PC-9 (cell line): ENCODE measurements at regions not wholly inside any gene's neighbourhood (a gene's known extent, or its start where the extent isn't known, plus 50 kb on each side); places are given as distances from the start of the nearest gene placed in this dataset.

Source experiments
- BruUV-seq: library from RNA; stranded (reverse); fragments of 400-500 nt; replicated peaks from 2 replicates; lab custom pipeline; 2021; lab: Mats Ljungman, UMichigan
- CTCF ChIA-PET: fragments of 300-600 bp; sonication (Branson Sonifier 250); formaldehyde crosslinking; loops from one replicate; lab custom pipeline; 2022; ENCODE audit warnings: antibody characterized with exemption; lab: Charles Lee
- POLR2A ChIA-PET: fragments of 300-600 bp; sonication (Branson Sonifier 250); formaldehyde crosslinking; loops from one replicate; lab custom pipeline; 2022; ENCODE audit warnings: antibody characterized with exemption; ENCODE audit not compliant: unreplicated experiment; lab: Charles Lee
- DNase-seq, 2 experiments: peaks; one replicate each; pipeline versions ENCODE4 v3.0.0 to v3.0.0-alpha.2; 2015 to 2022; ENCODE audit warnings: mixed read lengths in 1 of 2
- H2AFZ ChIP-seq: fragments of 200-600 bp; sonication (generic); 2 replicates; pipeline ENCODE4 v1.8.1; 2017; ENCODE audit warnings: antibody characterized with exemption
- H3F3A ChIP-seq: fragments of 200-600 bp; sonication (generic); 2 replicates; pipeline ENCODE4 v1.8.1; 2017; ENCODE audit warnings: antibody characterized with exemption, mild to moderate bottlenecking, low read depth; ENCODE audit not compliant: insufficient read depth
- H3K27ac ChIP-seq: fragments of 200-600 bp; sonication (generic); 2 replicates; pipeline ENCODE4 v1.6.1; 2016; ENCODE audit warnings: mixed run types
- H3K27me3 ChIP-seq: fragments of 200-600 bp; sonication (generic); 2 replicates; pipeline ENCODE4 v1.6.1; 2016; ENCODE audit warnings: low read depth, mixed run types; ENCODE audit not compliant: insufficient read depth
- H3K36me3 ChIP-seq: fragments of 200-600 bp; sonication (generic); 2 replicates; pipeline ENCODE4 v1.6.1; 2016; ENCODE audit warnings: low read depth, mixed run types
- H3K4me1 ChIP-seq: fragments of 200-600 bp; sonication (generic); replicated peaks from 2 replicates; pipeline ENCODE4 v1.6.1; 2016; ENCODE audit warnings: mixed run types; ENCODE audit not compliant: insufficient read depth
- H3K4me2 ChIP-seq: fragments of 200-600 bp; sonication (generic); 2 replicates; pipeline ENCODE4 v1.6.1; 2017; ENCODE audit warnings: mixed run types
- H3K4me3 ChIP-seq: fragments of 200-600 bp; sonication (generic); 2 replicates; pipeline ENCODE4 v1.6.1; 2016; ENCODE audit warnings: mixed run types
- H3K79me2 ChIP-seq: fragments of 200-600 bp; sonication (generic); 2 replicates; pipeline ENCODE4 v1.6.1; 2017; ENCODE audit warnings: low read depth, mixed run types
- H3K9me2 ChIP-seq: fragments of 200-600 bp; sonication (generic); 2 replicates; pipeline ENCODE4 v1.8.1; 2017; ENCODE audit warnings: mild to moderate bottlenecking; ENCODE audit not compliant: insufficient read depth
- H3K9me3 ChIP-seq: fragments of 200-600 bp; sonication (generic); 2 replicates; pipeline ENCODE4 v1.8.1; 2016; ENCODE audit warnings: low read depth; ENCODE audit not compliant: insufficient read depth
- H4K20me1 ChIP-seq: fragments of 200-600 bp; sonication (generic); 2 replicates; pipeline ENCODE4 v1.8.1; 2017; ENCODE audit not compliant: insufficient read depth
- CTCF ChIP-seq: fragments of 200-600 bp; sonication (generic); conservative IDR thresholded peaks from 2 replicates; pipeline ENCODE4 v1.6.1; 2017; ENCODE audit warnings: mixed run types, antibody characterized with exemption, mild to moderate bottlenecking, moderate library complexity
- EZH2 ChIP-seq: fragments of 200-600 bp; sonication (generic); IDR thresholded peaks from 2 replicates; pipeline ENCODE4 v1.8.0; 2017; ENCODE audit warnings: antibody characterized with exemption, low read depth
- intact Hi-C: fragments of 100-400 bp; cut with micrococcal nuclease; formaldehyde crosslinking; loops from one replicate; pipeline ENCODE4 v1.10.0; 2022; ENCODE audit not compliant: unreplicated experiment

DNA sequence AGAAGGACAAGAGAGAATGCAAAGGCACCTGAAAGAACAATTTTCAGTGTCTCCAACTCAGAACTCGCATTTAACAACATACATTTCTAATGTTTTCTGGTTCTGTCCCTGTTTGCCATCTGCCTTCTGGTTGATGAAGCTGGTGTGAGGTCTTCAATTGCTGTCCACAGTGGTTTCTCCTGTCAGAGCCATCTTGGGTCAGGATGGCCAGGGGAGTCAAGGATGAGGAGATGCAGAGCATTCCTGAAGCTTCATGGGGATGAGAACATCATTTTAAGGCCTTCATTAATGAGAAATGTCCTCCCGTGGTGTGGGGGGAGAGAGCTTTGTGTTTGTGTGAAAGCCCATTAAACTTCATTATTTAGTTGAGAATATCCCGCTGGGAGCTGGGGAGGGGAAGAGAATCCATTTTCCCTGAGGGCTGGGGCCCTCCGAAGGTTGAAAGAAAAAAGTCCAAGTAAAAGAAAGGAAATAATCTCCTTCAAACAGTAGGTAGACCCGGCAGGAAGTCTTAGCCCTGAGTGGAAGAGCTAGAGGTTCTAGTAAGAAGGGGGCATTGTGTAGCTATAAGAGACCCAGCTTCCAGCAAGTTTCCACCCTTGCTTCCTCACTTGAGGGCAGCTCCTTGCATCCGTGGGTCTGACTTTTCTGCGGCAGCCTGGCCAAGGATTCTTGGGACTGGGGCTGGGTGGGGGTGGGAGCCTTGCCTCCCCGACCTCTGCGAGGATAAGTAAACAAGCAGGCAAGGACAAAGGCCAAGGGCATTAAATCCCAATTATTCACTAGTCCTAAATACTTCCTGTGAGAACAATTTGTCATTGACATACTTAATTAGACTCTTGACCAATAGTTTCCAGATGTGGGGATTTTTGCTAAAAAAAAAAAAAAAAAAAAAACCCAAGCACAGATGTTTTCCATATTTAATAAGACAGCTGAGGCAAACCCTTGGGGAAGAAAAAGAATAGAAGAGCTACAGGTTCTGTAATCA lies 119.2 kb downstream of the MSX2 start:
- H3K4me1 ChIP-seq = no peaks in the 10 kb centered on the region
- no peak overlapping the region for H3K27ac ChIP-seq
- H3K79me2 ChIP-seq = no peaks in the 10 kb centered on the region
- no TSS peak for BruUV-seq
- ChIA-PET CTCF (no interaction called here), POLR2A (no interaction called here)
- H2AFZ ChIP-seq = no peak overlapping the region
- H3K36me3 ChIP-seq = no peaks in the 10 kb centered on the region
- no peaks in the 10 kb centered on the region for H4K20me1 ChIP-seq
- no peak overlapping the region for H3K4me3 ChIP-seq
- peaks cover 33% of the 10 kb centered on the region for H3K27me3 ChIP-seq
- no peak overlapping the region for H3K4me2 ChIP-seq
- H3K9me2 ChIP-seq = no peaks in the 10 kb centered on the region
- TF ChIP-seq EZH2 (no peak), CTCF (no peak)
- no peak for DNase-seq
- H3K9me3 ChIP-seq = no peaks in the 10 kb centered on the region
- H3F3A ChIP-seq = no peaks in the 10 kb centered on the region
- intact Hi-C loops = no loop called here

DNA sequence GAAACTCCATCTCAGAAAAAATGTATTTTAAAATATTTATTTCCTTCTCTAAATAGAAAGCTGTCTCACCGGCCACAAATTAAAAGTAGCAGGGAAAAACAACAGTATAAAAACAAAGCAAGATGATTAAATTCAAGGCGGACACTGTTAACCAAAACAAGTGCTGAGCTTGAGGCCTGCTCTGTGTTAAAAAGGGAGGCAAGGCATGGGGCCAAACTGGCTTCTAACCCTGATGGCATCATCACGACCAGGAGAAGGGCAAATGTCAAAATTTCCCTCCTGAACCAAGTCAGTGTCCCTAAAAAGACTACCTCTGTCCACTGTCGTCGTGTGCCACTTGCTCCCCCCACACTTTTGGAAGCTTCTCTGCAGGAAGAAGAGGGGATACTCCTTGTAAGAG lies 116.1 kb downstream of the MSX2 start:
- Histone ChIP-seq H3K36me3 (no peaks in the 10 kb centered on the region), H3F3A (no peaks in the 10 kb centered on the region), H3K9me2 (no peaks in the 10 kb centered on the region), H3K79me2 (no peaks in the 10 kb centered on the region), H3K4me2 (no peak overlapping the region), H3K4me1 (no peaks in the 10 kb centered on the region), H3K4me3 (no peak overlapping the region), H3K9me3 (no peaks in the 10 kb centered on the region), H3K27me3 (peaks cover 15% of the 10 kb centered on the region; the same call in 1 of the 2 replicates), H3K27ac (no peak overlapping the region), H4K20me1 (no peaks in the 10 kb centered on the region), H2AFZ (no peak overlapping the region)
- intact Hi-C loops = no loop called here
- POLR2A ChIA-PET = no interaction called here
- DNase-seq = no peak
- CTCF ChIA-PET = no interaction called here
- TF ChIP-seq EZH2 (no peak), CTCF (no peak)
- BruUV-seq = no TSS peak

DNA sequence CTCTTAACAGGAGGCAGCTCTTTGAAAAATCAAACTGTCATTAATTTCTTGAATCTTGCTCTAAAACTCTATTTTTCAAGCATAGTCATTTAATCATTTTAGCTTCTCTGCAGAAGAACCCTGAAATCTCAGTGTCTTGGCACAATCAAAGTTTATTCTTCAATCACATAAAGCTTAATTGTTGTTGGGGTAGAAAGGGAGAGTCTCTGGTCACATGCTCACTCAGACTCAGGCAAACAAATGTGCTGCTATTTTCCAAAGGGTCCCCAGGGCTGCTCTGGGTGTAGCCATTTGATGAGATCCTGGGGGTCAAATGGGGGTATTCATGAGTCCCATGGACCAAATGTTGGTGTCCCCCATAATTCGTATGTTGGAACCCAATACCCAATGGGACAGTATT lies 114.8 kb downstream of the MSX2 start:
- ChIA-PET CTCF (no interaction called here), POLR2A (no interaction called here)
- TF ChIP-seq EZH2 (no peak), CTCF (no peak)
- Histone ChIP-seq H3K4me2 (no peak overlapping the region), H3K27ac (no peak overlapping the region), H3K4me1 (no peaks in the 10 kb centered on the region), H3K36me3 (no peaks in the 10 kb centered on the region), H3K4me3 (no peak overlapping the region), H3K79me2 (no peaks in the 10 kb centered on the region), H3K27me3 (peaks cover 5% of the 10 kb centered on the region; the same call in 1 of the 2 replicates), H4K20me1 (no peaks in the 10 kb centered on the region), H3K9me2 (no peaks in the 10 kb centered on the region), H3K9me3 (no peaks in the 10 kb centered on the region), H3F3A (no peaks in the 10 kb centered on the region), H2AFZ (no peak overlapping the region)
- no TSS peak for BruUV-seq
- no peak for DNase-seq
- intact Hi-C loops = no loop called here
